WI38 (cell line): ENCODE measurements at regions not wholly inside any gene's neighbourhood (a gene's known extent, or its start where the extent isn't known, plus 50 kb on each side); places are given as distances from the start of the nearest gene placed in this dataset.
"Not testable (repeated sequence)": the region's sequence is repeated elsewhere in the genome, so short reads cannot be mapped to it uniquely, and the experiment has no call there.

ENCODE experiments used
- H3K4me3 ChIP-seq: 2 replicates; pipeline ENCODE4 v1.5.1; 2011; ENCODE audit warnings: low read depth, mild to moderate bottlenecking, control low read depth, low read length
- TF ChIP-seq, protein P1 (sequence below): IDR thresholded peaks from 2 replicates; pipeline ENCODE4 v1.5.1; 2012; ENCODE audit warnings: low read depth, mild to moderate bottlenecking, control low read depth, low read length

DNA sequence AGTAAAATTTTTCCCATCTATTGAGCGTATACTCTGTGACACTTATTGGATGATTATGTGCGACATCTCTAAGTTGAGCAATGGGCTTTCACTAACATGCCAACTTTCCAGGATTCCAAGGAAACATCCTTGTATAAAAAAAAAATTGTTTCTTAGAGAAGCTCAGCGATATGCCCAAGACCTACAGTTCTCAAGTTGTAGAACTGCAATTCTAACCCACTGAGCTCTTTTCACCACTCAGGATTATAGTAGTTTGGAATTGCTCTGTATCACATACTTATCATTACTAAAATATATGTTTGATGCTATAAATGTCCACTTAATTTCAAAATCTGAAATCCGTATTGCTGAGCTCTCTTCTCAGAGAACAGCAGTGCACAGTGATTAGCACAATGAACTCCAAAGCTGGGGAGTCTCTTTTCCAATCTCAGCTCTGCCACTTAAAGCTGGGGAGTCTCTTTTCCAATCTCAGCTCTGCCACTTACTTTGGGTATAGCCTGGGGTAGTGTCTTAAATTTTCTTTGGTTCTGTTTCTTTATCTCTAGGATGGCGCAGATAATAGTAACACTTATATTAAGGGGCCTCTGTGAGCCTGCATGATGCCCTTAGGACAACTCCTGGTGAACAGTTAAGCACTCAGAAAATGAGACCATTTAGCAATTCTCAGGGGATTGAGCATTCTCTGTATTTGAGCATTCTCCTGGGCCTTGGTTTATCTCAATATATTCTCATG, 1722.2 kb upstream of the AGA start:
- TF ChIP-seq, protein P1, sequence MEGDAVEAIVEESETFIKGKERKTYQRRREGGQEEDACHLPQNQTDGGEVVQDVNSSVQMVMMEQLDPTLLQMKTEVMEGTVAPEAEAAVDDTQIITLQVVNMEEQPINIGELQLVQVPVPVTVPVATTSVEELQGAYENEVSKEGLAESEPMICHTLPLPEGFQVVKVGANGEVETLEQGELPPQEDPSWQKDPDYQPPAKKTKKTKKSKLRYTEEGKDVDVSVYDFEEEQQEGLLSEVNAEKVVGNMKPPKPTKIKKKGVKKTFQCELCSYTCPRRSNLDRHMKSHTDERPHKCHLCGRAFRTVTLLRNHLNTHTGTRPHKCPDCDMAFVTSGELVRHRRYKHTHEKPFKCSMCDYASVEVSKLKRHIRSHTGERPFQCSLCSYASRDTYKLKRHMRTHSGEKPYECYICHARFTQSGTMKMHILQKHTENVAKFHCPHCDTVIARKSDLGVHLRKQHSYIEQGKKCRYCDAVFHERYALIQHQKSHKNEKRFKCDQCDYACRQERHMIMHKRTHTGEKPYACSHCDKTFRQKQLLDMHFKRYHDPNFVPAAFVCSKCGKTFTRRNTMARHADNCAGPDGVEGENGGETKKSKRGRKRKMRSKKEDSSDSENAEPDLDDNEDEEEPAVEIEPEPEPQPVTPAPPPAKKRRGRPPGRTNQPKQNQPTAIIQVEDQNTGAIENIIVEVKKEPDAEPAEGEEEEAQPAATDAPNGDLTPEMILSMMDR, result no peak
- H3K4me3 ChIP-seq, result no peak overlapping the region

DNA sequence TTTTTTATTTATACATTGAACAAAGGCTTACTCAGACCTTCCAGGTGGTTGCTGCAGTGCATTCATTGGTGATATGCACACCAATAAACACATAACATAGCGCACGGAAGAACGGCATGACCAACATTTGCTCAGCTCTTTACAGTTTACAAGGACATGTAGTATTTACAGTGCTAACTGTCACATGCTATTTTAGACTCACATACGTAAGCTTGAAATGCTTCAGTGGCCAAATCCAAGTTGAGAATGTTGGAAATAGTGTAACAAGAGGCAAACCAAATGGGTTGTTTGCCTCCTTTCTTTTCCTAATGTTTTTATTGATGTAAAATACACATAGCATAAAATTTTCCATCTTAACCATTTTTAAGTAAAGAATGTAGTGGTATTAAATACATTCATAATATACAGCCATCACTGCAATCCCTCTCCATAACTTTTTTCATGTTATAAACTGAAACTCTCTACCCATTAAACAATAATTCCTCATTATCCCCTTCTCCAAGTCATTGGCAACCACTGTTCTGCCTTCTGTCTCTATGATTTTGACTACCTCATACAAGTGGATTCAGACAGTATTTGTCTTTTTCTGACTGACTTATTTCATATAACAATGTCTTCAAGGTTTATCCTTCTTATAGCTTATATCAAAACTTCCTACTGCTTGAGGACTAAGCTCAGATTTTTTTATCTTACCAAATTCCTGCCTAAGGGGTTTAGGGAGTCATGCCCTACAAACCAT, 1722.9 kb upstream of the AGA start:
- H3K4me3 ChIP-seq, result no peak overlapping the region
- TF ChIP-seq, protein P1, result no peak

DNA sequence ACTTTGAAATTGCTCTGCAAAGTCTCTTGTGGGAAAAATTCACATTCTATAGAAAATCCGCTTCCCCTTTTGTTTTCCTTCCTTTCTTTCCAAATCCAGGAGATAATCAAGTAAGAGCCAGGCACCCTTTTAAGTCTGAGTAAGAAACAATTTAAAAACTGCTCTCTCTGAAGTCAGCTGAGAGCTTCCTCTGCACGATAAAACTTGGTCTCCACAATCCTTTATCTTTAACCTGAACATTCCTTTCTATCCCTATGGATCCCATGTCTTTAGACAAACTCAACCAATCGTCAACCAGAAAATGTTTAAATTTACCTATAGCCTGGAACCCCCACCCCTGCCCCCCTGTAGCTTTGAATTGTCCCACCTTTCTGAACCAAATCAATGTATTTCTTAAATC, 1723.6 kb upstream of the AGA start:
- TF ChIP-seq, protein P1, result no peak
- no peak overlapping the region for H3K4me3 ChIP-seq

- H3K4me3 ChIP-seq, result not testable (repeated sequence)
These were observed 1728.1 kb upstream of the AGA start for GRCh38 chr4:179170308-179170707.

GRCh38 chr4:179182741-179183140, 1740.5 kb upstream of the AGA start:
- H3K4me3 ChIP-seq, result no peak overlapping the region
- TF ChIP-seq, protein P1, result no peak

GRCh38 chr4:179195887-179196286, 1753.7 kb upstream of the AGA start:
- no peak overlapping the region for H3K4me3 ChIP-seq
- TF ChIP-seq, protein P1, result no peak

DNA sequence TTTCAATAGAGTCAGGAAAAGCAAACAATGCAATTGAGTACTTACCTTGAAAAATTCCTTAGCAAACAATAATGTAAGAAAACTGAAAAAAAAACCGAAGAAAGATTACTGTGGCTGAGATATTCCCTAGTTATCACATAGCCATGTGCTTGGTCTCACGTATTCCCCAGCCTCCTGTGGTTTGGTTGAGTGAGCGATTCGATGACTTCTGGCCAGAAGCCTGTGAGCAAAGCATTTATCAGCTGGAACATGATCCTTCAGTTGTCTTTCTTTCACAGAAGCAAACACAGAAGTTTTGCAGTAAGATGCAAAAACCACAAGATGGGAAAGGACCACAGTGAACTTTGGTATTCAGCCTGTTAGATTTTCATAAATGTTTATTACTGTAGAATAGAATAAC, 1754.3 kb upstream of the AGA start:
- TF ChIP-seq, protein P1, result no peak
- H3K4me3 ChIP-seq, result no peak overlapping the region
